ENCODE measurements at regions not wholly inside any gene's neighbourhood (a gene's known extent, or its start where the extent isn't known, plus 50 kb on each side); places are given as distances from the start of the nearest gene placed in this dataset.

DNA sequence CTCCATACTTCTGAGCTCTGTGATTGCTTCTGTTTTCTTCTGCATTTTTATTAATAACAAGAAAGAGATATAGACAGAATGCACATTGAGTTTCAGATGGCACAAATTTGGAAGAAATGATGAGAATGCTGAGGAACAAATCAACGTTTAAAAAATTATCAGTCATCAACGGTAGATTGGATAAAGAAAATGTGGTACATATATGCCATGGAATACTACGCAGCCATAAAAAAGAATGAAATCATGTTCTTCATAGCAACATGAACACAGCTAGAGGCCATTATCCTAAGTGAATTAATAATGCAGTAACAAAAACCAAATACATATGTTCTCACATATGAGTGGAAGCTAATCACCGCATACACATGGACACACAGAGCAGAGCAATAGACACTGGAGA, 81.8 kb downstream of the DUSP6 start:
- Mint-ChIP-seq H3K36me3 (no peaks in the 10 kb centered on the region), H3K4me3 (no peak overlapping the region), H3K27ac (no peak overlapping the region), H3K9me3 (peaks cover 0 to 3% (median 0%) of the 10 kb centered on the region in 7 donors), H3K4me1 (peaks cover 32% of the 10 kb centered on the region), H3K27me3 (ENCODE audit: low read depth in 3 of 3) (peaks cover 0 to 4% (median 0%) of the 10 kb centered on the region in 3 donors)
- no peak for DNase-seq
- no peaks in the 10 kb centered on the region for H3K36me3 ChIP-seq (replicated peaks in 1 of 2; ENCODE audit: control insufficient read depth in 1 of 2, insufficient read depth in 2 of 2, low read length in 2 of 2)
- no peaks in the 10 kb centered on the region for H3K27me3 ChIP-seq (ENCODE audit: control insufficient read depth in 2 of 2, insufficient read depth in 2 of 2, low read length in 2 of 2)
- WGBS (ENCODE audit: insufficient coverage), result no CpG with 5 or more reads among the region's 4 CpGs
- peaks cover 20 to 37% of the 10 kb centered on the region in 2 donors for H3K4me1 ChIP-seq (ENCODE audit: control insufficient read depth in 1 of 2, insufficient read depth in 2 of 2, low read length in 2 of 2)
- H3K9ac ChIP-seq (ENCODE audit: insufficient read depth, low read length, poor library complexity, severe bottlenecking), result no peak overlapping the region
- no peak overlapping the region for H3K27ac ChIP-seq (ENCODE audit: low read depth in 1 of 2, low read length in 2 of 2)
- no peaks in the 10 kb centered on the region for H3K9me3 ChIP-seq (replicated peaks in 1 of 2; ENCODE audit: control insufficient read depth in 1 of 2, insufficient read depth in 1 of 2, low read length in 2 of 2)
- no peak overlapping the region for H3K4me2 ChIP-seq (replicated peaks; ENCODE audit: extremely low read depth, low read length, poor library complexity, severe bottlenecking)
- no peaks in the 10 kb centered on the region for H3K79me2 ChIP-seq (ENCODE audit: insufficient read depth, low read length)
- H3K4me3 ChIP-seq (replicated peaks in 1 of 3; ENCODE audit: low read depth in 2 of 3, low read length in 3 of 3), result no peak overlapping the region
- intact Hi-C loops (cut with micrococcal nuclease), result no loop called here
- TF ChIP-seq CTCF (IDR thresholded peaks at IDR 0.05), result no peak
- no peak overlapping the region for H2AFZ ChIP-seq (ENCODE audit: insufficient read depth, low read depth, low read length, poor library complexity, severe bottlenecking)
- no peaks in the 10 kb centered on the region for H4K20me1 ChIP-seq (ENCODE audit: insufficient read depth, low read length)

GRCh38 chr12:89269174-89269573, 83.1 kb downstream of the DUSP6 start:
- Histone ChIP-seq H3K4me1 (ENCODE audit: control insufficient read depth in 1 of 2, insufficient read depth in 2 of 2, low read length in 2 of 2) (peaks cover 26 to 42% of the 10 kb centered on the region in 2 donors), H4K20me1 (ENCODE audit: insufficient read depth, low read length) (no peaks in the 10 kb centered on the region), H3K27ac (ENCODE audit: low read depth in 1 of 2, low read length in 2 of 2) (no peak overlapping the region), H3K27me3 (ENCODE audit: control insufficient read depth in 2 of 2, insufficient read depth in 2 of 2, low read length in 2 of 2) (no peaks in the 10 kb centered on the region), H2AFZ (ENCODE audit: insufficient read depth, low read depth, low read length, poor library complexity, severe bottlenecking) (no peak overlapping the region), H3K4me3 (replicated peaks in 1 of 3; ENCODE audit: low read depth in 2 of 3, low read length in 3 of 3) (no peak overlapping the region), H3K9me3 (replicated peaks in 1 of 2; ENCODE audit: control insufficient read depth in 1 of 2, insufficient read depth in 1 of 2, low read length in 2 of 2) (no peaks in the 10 kb centered on the region), H3K79me2 (ENCODE audit: insufficient read depth, low read length) (no peaks in the 10 kb centered on the region), H3K9ac (ENCODE audit: insufficient read depth, low read length, poor library complexity, severe bottlenecking) (no peak overlapping the region), H3K4me2 (replicated peaks; ENCODE audit: extremely low read depth, low read length, poor library complexity, severe bottlenecking) (no peak overlapping the region), H3K36me3 (replicated peaks in 1 of 2; ENCODE audit: control insufficient read depth in 1 of 2, insufficient read depth in 2 of 2, low read length in 2 of 2) (no peaks in the 10 kb centered on the region)
- intact Hi-C loops (cut with micrococcal nuclease), result loop anchor here (5.0 to 10.0 kb wide), 4 partner anchors 86 to 214 kb away; partner anchors contain the start of gene DUSP6 (in 1 of the 2)
- peaks cover 0 to 3% (median 0%) of the 10 kb centered on the region in 7 donors for H3K9me3 Mint-ChIP-seq
- H3K36me3 Mint-ChIP-seq, result no peaks in the 10 kb centered on the region
- H3K27me3 Mint-ChIP-seq (ENCODE audit: low read depth in 3 of 3), result peaks cover 0 to 4% (median 0%) of the 10 kb centered on the region in 3 donors
- no peak overlapping the region for H3K4me3 Mint-ChIP-seq
- DNase-seq, result no peak
- TF ChIP-seq CTCF (IDR thresholded peaks at IDR 0.05), result no peak
- no CpG with 5 or more reads among the region's 3 CpGs for WGBS (ENCODE audit: insufficient coverage)
- H3K4me1 Mint-ChIP-seq, result peaks cover 38% of the 10 kb centered on the region
- H3K27ac Mint-ChIP-seq, result peak overlapping the region in 2 of 7 donors; percentile 46 to 54

All from CD14-positive monocyte (primary cell).